ENCODE measurements at regions not wholly inside any gene's neighbourhood (a gene's known extent, or its start where the extent isn't known, plus 50 kb on each side); places are given as distances from the start of the nearest gene placed in this dataset.

- whole genome bisulfite sequencing, 2 donors = 54 to 58% methylated on average over 3 of the region's 3 CpGs
- H3K4me3 ChIP-seq (ENCODE audit: low read depth, poor library complexity, severe bottlenecking) = no peak overlapping the region
- no peak for TF ChIP-seq POLR2A (IDR thresholded peaks at IDR 0.05)
- TF ChIP-seq CTCF (IDR thresholded peaks at IDR 0.05) = no peak
- no peak for DNase-seq (ENCODE audit: low spot score in 2 of 2)
- intact Hi-C loops (cut with DNase I; ENCODE audit: low total_unique reads) = no loop called here
These were observed 757.6 kb downstream of the SEMA5A start for GRCh38 chr5:8788246-8788645.

GRCh38 chr5:8805653-8806052 lies 740.2 kb downstream of the SEMA5A start:
- TF ChIP-seq POLR2A (IDR thresholded peaks at IDR 0.05) (no peak), CTCF (IDR thresholded peaks at IDR 0.05) (no peak)
- intact Hi-C loops (cut with DNase I; ENCODE audit: low total_unique reads) = no loop called here
- no peak for DNase-seq (ENCODE audit: low spot score in 2 of 2)

GRCh38 chr5:8807636-8808035 lies 738.2 kb downstream of the SEMA5A start:
- TF ChIP-seq POLR2A (IDR thresholded peaks at IDR 0.05) (no peak), CTCF (IDR thresholded peaks at IDR 0.05) (no peak)
- H3K4me3 ChIP-seq (ENCODE audit: low read depth, poor library complexity, severe bottlenecking) = no peak overlapping the region
- intact Hi-C loops (cut with DNase I; ENCODE audit: low total_unique reads) = no loop called here
- DNase-seq (ENCODE audit: low spot score in 2 of 2) = no peak
- WGBS, 2 donors = 41 to 43% methylated on average over 3 of the region's 3 CpGs

More at GRCh38 chr5:8805653-8806052, 740.2 kb downstream of the SEMA5A start:
- H3K4me3 ChIP-seq (ENCODE audit: low read depth, poor library complexity, severe bottlenecking) = no peak overlapping the region

GRCh38 chr5:8811581-8811980 lies 734.3 kb downstream of the SEMA5A start:
- 55 to 71% methylated on average over 3 of the region's 3 CpGs for WGBS, 2 donors
- DNase-seq (ENCODE audit: low spot score in 2 of 2) = no peak
- TF ChIP-seq POLR2A (IDR thresholded peaks at IDR 0.05) (no peak), CTCF (IDR thresholded peaks at IDR 0.05) (no peak)
- intact Hi-C loops (cut with DNase I; ENCODE audit: low total_unique reads) = no loop called here
- H3K4me3 ChIP-seq (ENCODE audit: low read depth, poor library complexity, severe bottlenecking) = no peak overlapping the region

- intact Hi-C loops (cut with DNase I; ENCODE audit: low total_unique reads) = no loop called here
- DNase-seq (ENCODE audit: low spot score in 2 of 2) = no peak
- no peak for TF ChIP-seq CTCF (IDR thresholded peaks at IDR 0.05)
- TF ChIP-seq POLR2A (IDR thresholded peaks at IDR 0.05) = no peak
- WGBS, 2 donors = 54 to 68% methylated on average over 3 of the region's 3 CpGs
- no peak overlapping the region for H3K4me3 ChIP-seq (ENCODE audit: low read depth, poor library complexity, severe bottlenecking)
These were observed 732.7 kb downstream of the SEMA5A start for GRCh38 chr5:8813180-8813579.

- DNase-seq (ENCODE audit: low spot score in 2 of 2) = no peak
- H3K4me3 ChIP-seq (ENCODE audit: low read depth, poor library complexity, severe bottlenecking) = no peak overlapping the region
- no peak for TF ChIP-seq POLR2A (IDR thresholded peaks at IDR 0.05)
- no peak for TF ChIP-seq CTCF (IDR thresholded peaks at IDR 0.05)
- intact Hi-C loops (cut with DNase I; ENCODE audit: low total_unique reads) = no loop called here
These were observed 731.8 kb downstream of the SEMA5A start for GRCh38 chr5:8814105-8814504.

Measured in lower leg skin (tissue), 4 donors.